ENCODE measurements at regions not wholly inside any gene's neighbourhood (a gene's known extent, or its start where the extent isn't known, plus 50 kb on each side); places are given as distances from the start of the nearest gene placed in this dataset.

DNA sequence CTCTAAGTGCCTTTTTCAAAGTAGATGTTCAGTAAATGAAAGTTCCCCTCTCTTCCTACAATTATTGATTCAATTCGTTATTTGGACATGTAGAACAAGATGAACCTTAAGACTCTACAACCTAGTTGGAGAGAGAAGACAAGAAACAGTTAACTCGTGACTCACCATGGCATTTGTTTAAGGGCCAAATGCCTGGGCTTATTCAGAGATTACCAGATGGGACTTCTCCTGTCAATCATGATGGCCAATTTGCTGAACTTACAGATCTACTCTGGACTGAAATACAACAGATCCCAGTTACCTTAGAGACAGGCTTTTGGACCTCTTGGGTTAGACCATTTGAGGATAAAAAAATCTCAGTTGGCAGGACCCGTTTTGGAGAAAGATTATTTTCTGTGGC lies 93.5 kb downstream of the C1orf94 start:
- no peak for DNase-seq (ENCODE audit: low spot score)
- H3K36me3 ChIP-seq (ENCODE audit: control insufficient read depth in 4 of 4, insufficient read depth in 3 of 4, low read depth in 1 of 4, low read length in 3 of 4) = no peaks in the 10 kb centered on the region
- TF ChIP-seq EGR1 (IDR thresholded peaks at IDR 0.05; ENCODE audit: low read depth in 2 of 2) (no peak), RXRA (IDR thresholded peaks at IDR 0.05) (no peak), HNF4G (IDR thresholded peaks at IDR 0.05) (no peak), TAF1 (conservative IDR thresholded peaks at IDR 0.05) (no peak)
- TF ChIP-seq, protein P1, sequence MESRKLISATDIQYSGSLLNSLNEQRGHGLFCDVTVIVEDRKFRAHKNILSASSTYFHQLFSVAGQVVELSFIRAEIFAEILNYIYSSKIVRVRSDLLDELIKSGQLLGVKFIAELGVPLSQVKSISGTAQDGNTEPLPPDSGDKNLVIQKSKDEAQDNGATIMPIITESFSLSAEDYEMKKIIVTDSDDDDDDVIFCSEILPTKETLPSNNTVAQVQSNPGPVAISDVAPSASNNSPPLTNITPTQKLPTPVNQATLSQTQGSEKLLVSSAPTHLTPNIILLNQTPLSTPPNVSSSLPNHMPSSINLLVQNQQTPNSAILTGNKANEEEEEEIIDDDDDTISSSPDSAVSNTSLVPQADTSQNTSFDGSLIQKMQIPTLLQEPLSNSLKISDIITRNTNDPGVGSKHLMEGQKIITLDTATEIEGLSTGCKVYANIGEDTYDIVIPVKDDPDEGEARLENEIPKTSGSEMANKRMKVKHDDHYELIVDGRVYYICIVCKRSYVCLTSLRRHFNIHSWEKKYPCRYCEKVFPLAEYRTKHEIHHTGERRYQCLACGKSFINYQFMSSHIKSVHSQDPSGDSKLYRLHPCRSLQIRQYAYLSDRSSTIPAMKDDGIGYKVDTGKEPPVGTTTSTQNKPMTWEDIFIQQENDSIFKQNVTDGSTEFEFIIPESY (IDR thresholded peaks at IDR 0.05) = no peak
- TF ChIP-seq, protein P2, sequence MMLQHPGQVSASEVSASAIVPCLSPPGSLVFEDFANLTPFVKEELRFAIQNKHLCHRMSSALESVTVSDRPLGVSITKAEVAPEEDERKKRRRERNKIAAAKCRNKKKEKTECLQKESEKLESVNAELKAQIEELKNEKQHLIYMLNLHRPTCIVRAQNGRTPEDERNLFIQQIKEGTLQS (IDR thresholded peaks at IDR 0.05) = no peak
- TF ChIP-seq, protein P3, sequence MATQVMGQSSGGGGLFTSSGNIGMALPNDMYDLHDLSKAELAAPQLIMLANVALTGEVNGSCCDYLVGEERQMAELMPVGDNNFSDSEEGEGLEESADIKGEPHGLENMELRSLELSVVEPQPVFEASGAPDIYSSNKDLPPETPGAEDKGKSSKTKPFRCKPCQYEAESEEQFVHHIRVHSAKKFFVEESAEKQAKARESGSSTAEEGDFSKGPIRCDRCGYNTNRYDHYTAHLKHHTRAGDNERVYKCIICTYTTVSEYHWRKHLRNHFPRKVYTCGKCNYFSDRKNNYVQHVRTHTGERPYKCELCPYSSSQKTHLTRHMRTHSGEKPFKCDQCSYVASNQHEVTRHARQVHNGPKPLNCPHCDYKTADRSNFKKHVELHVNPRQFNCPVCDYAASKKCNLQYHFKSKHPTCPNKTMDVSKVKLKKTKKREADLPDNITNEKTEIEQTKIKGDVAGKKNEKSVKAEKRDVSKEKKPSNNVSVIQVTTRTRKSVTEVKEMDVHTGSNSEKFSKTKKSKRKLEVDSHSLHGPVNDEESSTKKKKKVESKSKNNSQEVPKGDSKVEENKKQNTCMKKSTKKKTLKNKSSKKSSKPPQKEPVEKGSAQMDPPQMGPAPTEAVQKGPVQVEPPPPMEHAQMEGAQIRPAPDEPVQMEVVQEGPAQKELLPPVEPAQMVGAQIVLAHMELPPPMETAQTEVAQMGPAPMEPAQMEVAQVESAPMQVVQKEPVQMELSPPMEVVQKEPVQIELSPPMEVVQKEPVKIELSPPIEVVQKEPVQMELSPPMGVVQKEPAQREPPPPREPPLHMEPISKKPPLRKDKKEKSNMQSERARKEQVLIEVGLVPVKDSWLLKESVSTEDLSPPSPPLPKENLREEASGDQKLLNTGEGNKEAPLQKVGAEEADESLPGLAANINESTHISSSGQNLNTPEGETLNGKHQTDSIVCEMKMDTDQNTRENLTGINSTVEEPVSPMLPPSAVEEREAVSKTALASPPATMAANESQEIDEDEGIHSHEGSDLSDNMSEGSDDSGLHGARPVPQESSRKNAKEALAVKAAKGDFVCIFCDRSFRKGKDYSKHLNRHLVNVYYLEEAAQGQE (IDR thresholded peaks at IDR 0.05) = no peak
- H3K4me3 ChIP-seq (ENCODE audit: low read depth in 1 of 3, low read length in 3 of 3) = no peak overlapping the region
- 53% methylated on average over 3 of the region's 3 CpGs for WGBS
- H3K9me3 ChIP-seq (ENCODE audit: control insufficient read depth in 4 of 4, low read length in 3 of 4) = no peaks in the 10 kb centered on the region
- no peaks in the 10 kb centered on the region for H3K4me1 ChIP-seq (ENCODE audit: control insufficient read depth in 4 of 4, insufficient read depth in 4 of 4, low read length in 3 of 4)
- peaks cover 0 to 6% (median 0%) of the 10 kb centered on the region in 4 donors for H3K27me3 ChIP-seq (ENCODE audit: control insufficient read depth in 4 of 4, insufficient read depth in 4 of 4, low read length in 3 of 4)
- no peak overlapping the region for H3K9ac ChIP-seq (ENCODE audit: low read depth in 1 of 2, low read length in 2 of 2)
- H3K27ac ChIP-seq (ENCODE audit: low read depth in 1 of 2, low read length in 2 of 2) = no peak overlapping the region

DNA sequence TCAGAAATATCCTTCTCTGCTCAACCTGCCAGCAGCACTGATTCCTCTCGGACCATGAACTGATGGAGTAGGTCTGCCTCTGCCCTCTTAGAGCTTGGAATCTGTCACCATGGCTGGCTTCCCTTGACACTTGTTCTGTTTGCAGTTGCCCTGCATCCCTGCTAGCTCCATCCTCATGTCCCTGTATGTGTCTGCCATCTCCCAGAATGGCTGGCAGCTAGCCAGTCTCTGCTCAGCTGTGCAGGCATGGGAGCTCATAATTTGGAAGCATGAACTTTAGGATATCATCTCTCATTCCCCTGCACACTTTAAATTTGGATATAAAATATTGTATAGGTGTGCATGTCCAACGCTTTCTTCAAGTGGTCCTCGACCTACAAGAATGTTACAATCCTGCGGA lies 95.4 kb downstream of the C1orf94 start:
- no peak for DNase-seq (ENCODE audit: low spot score)
- Histone ChIP-seq H3K36me3 (ENCODE audit: control insufficient read depth in 4 of 4, insufficient read depth in 3 of 4, low read depth in 1 of 4, low read length in 3 of 4) (no peaks in the 10 kb centered on the region), H3K9ac (ENCODE audit: low read depth in 1 of 2, low read length in 2 of 2) (no peak overlapping the region), H3K27ac (ENCODE audit: low read depth in 1 of 2, low read length in 2 of 2) (no peak overlapping the region), H3K9me3 (ENCODE audit: control insufficient read depth in 4 of 4, low read length in 3 of 4) (no peaks in the 10 kb centered on the region), H3K4me3 (ENCODE audit: low read depth in 1 of 3, low read length in 3 of 3) (no peak overlapping the region), H3K27me3 (ENCODE audit: control insufficient read depth in 4 of 4, insufficient read depth in 4 of 4, low read length in 3 of 4) (peaks cover 0 to 3% (median 0%) of the 10 kb centered on the region in 4 donors), H3K4me1 (ENCODE audit: control insufficient read depth in 4 of 4, insufficient read depth in 4 of 4, low read length in 3 of 4) (no peaks in the 10 kb centered on the region)
- 81% methylated on average over 4 of the region's 4 CpGs for WGBS
- TF ChIP-seq, protein P2 (IDR thresholded peaks at IDR 0.05) = no peak
- no peak for TF ChIP-seq RAD21 (IDR thresholded peaks at IDR 0.05)
- TF ChIP-seq FOXA2 (IDR thresholded peaks at IDR 0.05) = no peak
- TF ChIP-seq NR2F2 (IDR thresholded peaks at IDR 0.05) = no peak
- TF ChIP-seq, protein P4, sequence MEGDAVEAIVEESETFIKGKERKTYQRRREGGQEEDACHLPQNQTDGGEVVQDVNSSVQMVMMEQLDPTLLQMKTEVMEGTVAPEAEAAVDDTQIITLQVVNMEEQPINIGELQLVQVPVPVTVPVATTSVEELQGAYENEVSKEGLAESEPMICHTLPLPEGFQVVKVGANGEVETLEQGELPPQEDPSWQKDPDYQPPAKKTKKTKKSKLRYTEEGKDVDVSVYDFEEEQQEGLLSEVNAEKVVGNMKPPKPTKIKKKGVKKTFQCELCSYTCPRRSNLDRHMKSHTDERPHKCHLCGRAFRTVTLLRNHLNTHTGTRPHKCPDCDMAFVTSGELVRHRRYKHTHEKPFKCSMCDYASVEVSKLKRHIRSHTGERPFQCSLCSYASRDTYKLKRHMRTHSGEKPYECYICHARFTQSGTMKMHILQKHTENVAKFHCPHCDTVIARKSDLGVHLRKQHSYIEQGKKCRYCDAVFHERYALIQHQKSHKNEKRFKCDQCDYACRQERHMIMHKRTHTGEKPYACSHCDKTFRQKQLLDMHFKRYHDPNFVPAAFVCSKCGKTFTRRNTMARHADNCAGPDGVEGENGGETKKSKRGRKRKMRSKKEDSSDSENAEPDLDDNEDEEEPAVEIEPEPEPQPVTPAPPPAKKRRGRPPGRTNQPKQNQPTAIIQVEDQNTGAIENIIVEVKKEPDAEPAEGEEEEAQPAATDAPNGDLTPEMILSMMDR (IDR thresholded peaks at IDR 0.05; ENCODE audit: low read depth, low read length, missing input control) = no peak
- no peak for TF ChIP-seq FOXA1 (IDR thresholded peaks at IDR 0.05)
- TF ChIP-seq, protein P3 (IDR thresholded peaks at IDR 0.05) = no peak
- no peak for TF ChIP-seq RXRA (IDR thresholded peaks at IDR 0.05)
- no peak for TF ChIP-seq TAF1 (conservative IDR thresholded peaks at IDR 0.05)
- no peak for TF ChIP-seq YY1 (IDR thresholded peaks at IDR 0.05)
- no peak for TF ChIP-seq HNF4G (IDR thresholded peaks at IDR 0.05)
- TF ChIP-seq GABPA (IDR thresholded peaks at IDR 0.05 in 1 of 2, conservative IDR thresholded peaks at IDR 0.05 in 1 of 2) = no peak
- TF ChIP-seq HNF4A (conservative IDR thresholded peaks at IDR 0.05) = no peak

Measured in liver (tissue), 8 donors.